ENCODE measurements at regions not wholly inside any gene's neighbourhood (a gene's known extent, or its start where the extent isn't known, plus 50 kb on each side); places are given as distances from the start of the nearest gene placed in this dataset.

DNA sequence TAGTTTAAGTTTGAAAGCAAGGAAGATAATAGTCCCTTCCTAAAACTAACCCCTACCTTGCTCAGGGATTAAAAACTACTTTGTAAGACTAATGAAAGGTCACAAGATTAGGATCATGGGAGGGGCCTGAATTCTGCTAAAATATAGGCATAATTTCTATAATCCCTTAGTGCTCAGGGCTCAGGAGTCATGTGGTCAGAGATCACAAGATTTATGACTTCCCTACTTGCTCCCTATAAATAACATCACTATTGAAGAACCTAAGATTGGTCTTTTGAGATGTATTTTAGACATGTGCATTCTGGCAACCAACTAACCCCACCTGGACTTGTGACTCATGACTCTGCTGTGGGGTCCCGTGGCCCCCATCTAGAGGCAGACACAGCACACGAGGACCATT, 81.1 kb downstream of the STMND1 start:
- Histone ChIP-seq H3K4me3 (ENCODE audit: low read depth, low read length) (no peak overlapping the region), H3K27me3 (ENCODE audit: control insufficient read depth, insufficient read depth, low read length) (no peaks in the 10 kb centered on the region), H3K36me3 (ENCODE audit: control insufficient read depth, insufficient read depth, low read length) (no peaks in the 10 kb centered on the region)
- FAIRE-seq, result no peak
- TF ChIP-seq, protein P1, sequence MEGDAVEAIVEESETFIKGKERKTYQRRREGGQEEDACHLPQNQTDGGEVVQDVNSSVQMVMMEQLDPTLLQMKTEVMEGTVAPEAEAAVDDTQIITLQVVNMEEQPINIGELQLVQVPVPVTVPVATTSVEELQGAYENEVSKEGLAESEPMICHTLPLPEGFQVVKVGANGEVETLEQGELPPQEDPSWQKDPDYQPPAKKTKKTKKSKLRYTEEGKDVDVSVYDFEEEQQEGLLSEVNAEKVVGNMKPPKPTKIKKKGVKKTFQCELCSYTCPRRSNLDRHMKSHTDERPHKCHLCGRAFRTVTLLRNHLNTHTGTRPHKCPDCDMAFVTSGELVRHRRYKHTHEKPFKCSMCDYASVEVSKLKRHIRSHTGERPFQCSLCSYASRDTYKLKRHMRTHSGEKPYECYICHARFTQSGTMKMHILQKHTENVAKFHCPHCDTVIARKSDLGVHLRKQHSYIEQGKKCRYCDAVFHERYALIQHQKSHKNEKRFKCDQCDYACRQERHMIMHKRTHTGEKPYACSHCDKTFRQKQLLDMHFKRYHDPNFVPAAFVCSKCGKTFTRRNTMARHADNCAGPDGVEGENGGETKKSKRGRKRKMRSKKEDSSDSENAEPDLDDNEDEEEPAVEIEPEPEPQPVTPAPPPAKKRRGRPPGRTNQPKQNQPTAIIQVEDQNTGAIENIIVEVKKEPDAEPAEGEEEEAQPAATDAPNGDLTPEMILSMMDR (IDR thresholded peaks at IDR 0.05; ENCODE audit: insufficient read depth, low read length, severe bottlenecking), result no peak
- DNase-seq (ENCODE audit: low read depth), result no peak

DNA sequence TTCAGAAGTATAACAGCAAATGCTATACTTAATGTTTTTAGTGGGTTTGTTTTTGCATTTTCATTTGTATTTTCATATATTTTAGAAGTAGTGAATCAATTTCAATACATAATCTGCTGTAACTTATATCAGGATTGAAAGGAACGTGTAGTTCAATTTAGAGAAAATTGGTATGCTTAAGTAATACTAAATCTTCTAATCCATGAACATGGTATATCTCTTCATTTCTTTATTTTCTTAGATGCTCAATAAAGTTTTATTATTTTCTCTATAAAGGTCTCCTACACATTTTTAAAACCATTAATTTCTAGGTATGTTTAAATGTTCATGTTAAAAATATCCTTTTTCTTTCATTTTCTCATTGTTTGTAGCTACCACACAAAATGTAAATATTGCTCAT, 85.1 kb downstream of the STMND1 start:
- FAIRE-seq (no peak), DNase-seq (ENCODE audit: low read depth) (no peak)

DNA sequence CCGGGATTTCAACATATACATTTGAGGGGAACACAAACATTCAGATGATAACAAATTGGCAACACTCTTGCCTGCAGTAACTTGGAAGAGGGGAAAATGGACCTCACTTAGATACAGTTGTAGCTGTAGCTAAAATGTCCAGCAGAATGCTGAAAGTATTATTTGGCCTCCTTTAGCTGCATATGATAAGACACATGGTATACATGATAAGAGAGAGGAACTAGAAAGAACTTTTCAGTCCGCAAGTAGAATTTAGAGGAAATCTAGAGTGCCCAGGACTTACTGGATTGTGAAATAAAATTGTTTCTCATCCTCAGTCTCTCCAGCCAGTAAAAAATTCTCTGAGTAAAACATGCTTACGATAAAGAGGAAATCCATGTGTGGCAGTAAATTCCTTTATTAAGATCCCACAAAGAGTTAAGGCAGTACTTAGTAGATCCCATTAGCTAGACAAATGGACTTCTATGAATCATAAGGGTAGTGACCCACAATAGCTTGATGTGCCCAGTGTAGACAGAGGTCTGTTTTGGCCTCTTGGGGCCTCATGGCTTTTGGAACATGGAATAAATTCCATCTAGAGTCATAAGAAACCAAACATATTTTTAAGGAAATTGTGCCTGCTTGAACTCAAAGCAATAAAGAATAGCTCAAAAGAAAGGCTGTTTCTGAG, 87.9 kb upstream of the RBM24 start:
- Histone ChIP-seq H3K27me3 (ENCODE audit: control insufficient read depth, insufficient read depth, low read length) (no peaks in the 10 kb centered on the region), H3K36me3 (ENCODE audit: control insufficient read depth, insufficient read depth, low read length) (no peaks in the 10 kb centered on the region), H3K4me3 (ENCODE audit: low read depth, low read length) (no peak overlapping the region)
- no peak for FAIRE-seq
- TF ChIP-seq, protein P1 (IDR thresholded peaks at IDR 0.05; ENCODE audit: insufficient read depth, low read length, severe bottlenecking), result no peak
- DNase-seq (ENCODE audit: low read depth), result no peak

More for the DNA sequence above, 85.1 kb downstream of the STMND1 start:
- Histone ChIP-seq H3K36me3 (ENCODE audit: control insufficient read depth, insufficient read depth, low read length) (no peaks in the 10 kb centered on the region), H3K27me3 (ENCODE audit: control insufficient read depth, insufficient read depth, low read length) (no peaks in the 10 kb centered on the region), H3K4me3 (ENCODE audit: low read depth, low read length) (no peak overlapping the region)
- TF ChIP-seq, protein P1 (IDR thresholded peaks at IDR 0.05; ENCODE audit: insufficient read depth, low read length, severe bottlenecking), result no peak

- TF ChIP-seq, protein P1 (IDR thresholded peaks at IDR 0.05; ENCODE audit: insufficient read depth, low read length, severe bottlenecking), result no peak
- H3K27me3 ChIP-seq (ENCODE audit: control insufficient read depth, insufficient read depth, low read length), result peaks cover 1% of the 10 kb centered on the region
- FAIRE-seq, result no peak
Observed at GRCh38 chr6:17197607-17198006, 83.6 kb upstream of the RBM24 start.

GRCh38 chr6:17200395-17200794, 80.8 kb upstream of the RBM24 start:
- TF ChIP-seq, protein P1 (IDR thresholded peaks at IDR 0.05; ENCODE audit: insufficient read depth, low read length, severe bottlenecking), result no peak
- FAIRE-seq, result no peak
- no peak for DNase-seq (ENCODE audit: low read depth)
- no peak overlapping the region for H3K4me3 ChIP-seq (ENCODE audit: low read depth, low read length)
- H3K27me3 ChIP-seq (ENCODE audit: control insufficient read depth, insufficient read depth, low read length), result peaks cover 1% of the 10 kb centered on the region
- H3K36me3 ChIP-seq (ENCODE audit: control insufficient read depth, insufficient read depth, low read length), result no peaks in the 10 kb centered on the region

More at GRCh38 chr6:17197607-17198006, 83.6 kb upstream of the RBM24 start:
- no peaks in the 10 kb centered on the region for H3K36me3 ChIP-seq (ENCODE audit: control insufficient read depth, insufficient read depth, low read length)
- H3K4me3 ChIP-seq (ENCODE audit: low read depth, low read length), result no peak overlapping the region
- no peak for DNase-seq (ENCODE audit: low read depth)

DNA sequence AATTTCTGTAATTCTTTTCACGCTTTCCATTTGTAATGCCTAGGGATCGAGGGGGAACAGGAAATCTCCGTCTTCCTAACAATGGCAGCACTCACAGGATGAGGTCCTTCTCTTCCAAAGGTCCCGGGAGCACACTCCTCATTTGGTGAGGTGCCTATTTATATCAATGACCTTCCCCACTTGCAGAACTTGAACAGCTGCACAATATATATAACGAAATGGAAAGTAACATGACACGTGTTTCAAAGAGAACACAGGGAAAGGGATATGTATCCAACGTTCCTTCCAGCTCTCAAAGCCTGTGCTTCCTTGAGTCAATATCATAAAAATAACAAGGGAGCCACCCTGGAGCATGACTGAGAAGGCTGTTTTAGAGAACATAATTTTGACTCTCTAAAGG, 78.6 kb upstream of the RBM24 start:
- DNase-seq (ENCODE audit: low read depth) (no peak), FAIRE-seq (no peak)
- H3K4me3 ChIP-seq (ENCODE audit: low read depth, low read length), result no peak overlapping the region
- H3K27me3 ChIP-seq (ENCODE audit: control insufficient read depth, insufficient read depth, low read length), result peaks cover 1% of the 10 kb centered on the region
- no peaks in the 10 kb centered on the region for H3K36me3 ChIP-seq (ENCODE audit: control insufficient read depth, insufficient read depth, low read length)
- TF ChIP-seq, protein P1 (IDR thresholded peaks at IDR 0.05; ENCODE audit: insufficient read depth, low read length, severe bottlenecking), result no peak

Measured in bronchial epithelial cell (primary cell).